GM18519 (cell line): ENCODE measurements at regions not wholly inside any gene's neighbourhood (a gene's known extent, or its start where the extent isn't known, plus 50 kb on each side); places are given as distances from the start of the nearest gene placed in this dataset.

Experiments used
- ATAC-seq: cut with Tn5 transposase; IDR thresholded peaks from one replicate; pipeline ENCODE4 v1.9.1; 2021; ENCODE audit warnings: mild to moderate bottlenecking, moderate library complexity; ENCODE audit not compliant: unreplicated experiment, low FRiP score

DNA sequence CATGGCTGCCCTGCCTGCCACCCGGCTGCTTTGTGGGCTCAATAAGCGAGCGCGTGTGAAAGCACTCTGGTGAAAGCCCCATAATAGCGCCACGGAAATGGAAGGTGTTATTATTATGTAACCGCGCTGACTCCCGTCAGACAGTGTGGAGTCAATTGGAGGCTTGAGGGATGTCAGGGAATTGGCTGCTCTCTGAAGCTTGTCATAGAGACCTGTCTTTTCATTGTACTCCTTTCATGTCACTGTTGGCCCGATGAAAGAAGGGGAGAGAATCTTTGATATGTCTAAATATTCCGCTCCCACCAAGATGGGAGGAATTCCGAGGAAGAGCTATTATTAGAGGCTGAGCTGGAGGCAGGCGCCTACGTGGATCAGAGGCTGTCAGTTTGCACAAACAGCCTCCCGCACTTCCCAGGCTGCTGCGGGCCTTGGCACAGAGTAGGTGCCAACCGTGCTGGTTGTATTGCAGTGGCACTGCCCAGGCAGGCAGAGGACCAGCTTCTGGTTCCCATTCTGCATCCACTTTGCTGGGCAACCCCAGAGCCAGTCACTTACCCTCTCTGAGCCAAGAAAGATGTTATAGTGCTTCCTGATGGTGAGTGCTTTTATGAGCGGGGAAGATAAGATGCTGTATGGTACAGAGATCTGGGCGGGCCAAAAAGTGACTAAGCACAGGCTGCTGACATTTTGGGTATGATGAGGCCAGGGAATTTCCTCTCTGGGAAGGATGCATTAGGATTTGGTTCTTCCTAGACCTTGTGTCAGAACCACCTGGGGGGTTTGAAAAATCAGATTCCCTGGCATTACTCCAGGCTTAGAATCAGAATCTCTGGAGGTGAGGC, 151.4 kb downstream of the RPS24 start:
- ATAC-seq = no peak

DNA sequence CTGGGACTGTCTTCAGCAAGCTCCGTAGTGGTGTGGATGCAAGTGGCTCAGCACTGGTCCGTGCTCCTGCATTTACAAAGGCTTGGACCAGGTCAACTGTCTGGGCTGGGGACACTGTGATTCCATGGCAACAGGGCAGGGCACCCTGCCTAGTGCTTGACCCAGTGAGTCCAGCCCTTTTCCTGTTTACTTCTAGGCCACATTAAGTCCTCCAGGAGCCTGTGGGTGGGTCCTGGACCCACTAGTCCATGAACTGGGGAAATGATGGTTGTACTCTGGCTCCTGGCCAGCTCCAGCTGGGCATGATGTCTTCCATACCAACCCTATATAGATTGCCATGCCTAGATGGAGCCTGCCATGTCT, 152.0 kb downstream of the RPS24 start:
- ATAC-seq = no peak

DNA sequence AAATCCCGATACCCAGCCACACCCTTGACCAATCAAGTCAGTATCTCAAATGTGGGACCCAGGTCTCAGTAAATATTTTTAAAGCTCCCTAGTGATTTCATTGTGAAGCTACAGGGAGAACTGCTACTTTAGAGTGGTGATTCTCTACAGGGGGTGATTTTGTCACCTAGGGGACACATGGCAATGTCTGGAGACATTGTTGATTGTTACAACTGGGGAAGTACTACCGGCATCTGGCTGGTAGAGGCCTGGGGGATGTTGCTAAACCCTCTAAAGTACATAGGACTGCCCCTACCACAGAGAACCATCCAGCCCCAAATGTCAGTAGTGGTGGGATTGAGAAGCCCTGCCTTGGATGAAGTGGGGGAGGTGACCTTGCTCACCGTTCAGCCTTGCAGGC, 152.9 kb downstream of the RPS24 start:
- ATAC-seq = no peak

DNA sequence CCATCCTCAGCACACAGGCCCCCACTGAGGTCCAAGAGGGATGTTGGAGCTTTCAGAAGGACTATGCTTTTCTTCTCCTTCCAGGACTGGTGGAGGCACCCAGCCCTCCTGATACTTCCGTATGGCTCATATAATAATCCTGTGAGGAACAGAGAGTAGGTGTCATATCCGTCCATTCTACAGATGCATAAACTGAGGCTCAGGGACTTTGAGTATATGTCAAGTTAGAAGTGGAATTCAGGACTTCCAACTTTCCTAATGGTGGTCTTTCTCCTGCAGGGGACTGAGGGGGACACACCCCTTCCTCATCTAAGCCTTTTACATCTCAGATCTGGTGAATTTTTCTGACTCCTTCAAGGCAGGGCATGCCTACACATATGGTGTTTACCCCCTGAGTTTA, 153.7 kb downstream of the RPS24 start:
- no peak for ATAC-seq

- ATAC-seq = no peak
Measured at GRCh38 chr10:78188446-78188845, 154.8 kb downstream of the RPS24 start.

GRCh38 chr10:78190051-78190825, 156.6 kb downstream of the RPS24 start:
- ATAC-seq = no peak

DNA sequence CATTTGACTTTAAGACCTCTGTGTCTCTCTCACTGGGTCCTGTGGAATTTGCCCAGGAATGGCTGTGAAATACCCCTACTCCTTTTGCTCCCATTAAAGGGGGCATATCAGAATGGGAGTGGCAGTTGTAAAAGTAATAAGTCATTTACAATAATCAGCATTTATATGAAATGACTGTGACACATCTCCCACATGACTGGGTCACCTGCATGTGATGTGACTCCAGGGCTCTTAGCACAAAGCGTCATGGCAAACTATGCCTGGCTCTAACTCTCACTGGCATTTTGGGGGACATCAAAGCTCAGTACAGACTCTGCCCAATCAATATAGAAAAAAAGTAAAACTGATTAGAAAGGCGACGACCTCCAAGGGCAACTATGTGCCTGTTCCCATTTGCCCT, 157.6 kb downstream of the RPS24 start:
- no peak for ATAC-seq

DNA sequence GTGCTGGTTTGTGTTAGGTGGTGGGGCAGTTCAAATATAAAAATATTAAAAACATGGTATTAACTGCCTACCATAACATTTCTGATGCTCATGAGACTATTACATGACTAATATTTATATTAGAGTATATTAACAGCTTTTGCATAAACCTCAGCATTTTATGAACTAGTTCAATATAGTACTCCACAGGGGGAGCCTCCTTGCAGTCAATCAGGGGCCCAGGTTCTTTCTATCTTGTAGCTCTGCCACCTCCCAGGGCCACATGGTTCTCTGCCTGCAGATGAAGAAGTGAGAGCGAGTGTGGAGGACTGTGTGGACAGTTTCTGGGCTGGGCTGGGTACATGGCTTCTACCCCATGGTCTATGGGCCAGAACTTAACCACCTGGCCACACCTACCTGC, 159.5 kb downstream of the RPS24 start:
- ATAC-seq = no peak

DNA sequence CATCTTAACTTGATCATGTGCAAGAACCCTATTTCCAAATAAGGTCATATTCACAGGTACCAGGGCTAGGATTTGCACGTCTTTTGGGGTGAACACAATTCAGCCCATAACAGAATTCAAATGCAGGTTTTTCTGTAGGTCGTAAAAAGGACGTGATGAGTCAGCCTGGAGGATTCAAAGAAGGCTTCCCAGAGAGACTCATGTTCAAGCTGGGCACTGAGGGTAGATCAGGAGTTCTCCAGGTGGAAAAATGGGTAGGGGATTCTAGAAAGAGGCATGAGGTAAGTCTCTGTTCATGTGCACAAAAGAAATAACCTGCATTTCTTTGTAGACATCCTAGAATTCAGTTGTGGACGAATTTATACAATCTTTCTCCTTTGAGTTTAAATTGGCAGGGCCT, 160.4 kb downstream of the RPS24 start:
- ATAC-seq = no peak

DNA sequence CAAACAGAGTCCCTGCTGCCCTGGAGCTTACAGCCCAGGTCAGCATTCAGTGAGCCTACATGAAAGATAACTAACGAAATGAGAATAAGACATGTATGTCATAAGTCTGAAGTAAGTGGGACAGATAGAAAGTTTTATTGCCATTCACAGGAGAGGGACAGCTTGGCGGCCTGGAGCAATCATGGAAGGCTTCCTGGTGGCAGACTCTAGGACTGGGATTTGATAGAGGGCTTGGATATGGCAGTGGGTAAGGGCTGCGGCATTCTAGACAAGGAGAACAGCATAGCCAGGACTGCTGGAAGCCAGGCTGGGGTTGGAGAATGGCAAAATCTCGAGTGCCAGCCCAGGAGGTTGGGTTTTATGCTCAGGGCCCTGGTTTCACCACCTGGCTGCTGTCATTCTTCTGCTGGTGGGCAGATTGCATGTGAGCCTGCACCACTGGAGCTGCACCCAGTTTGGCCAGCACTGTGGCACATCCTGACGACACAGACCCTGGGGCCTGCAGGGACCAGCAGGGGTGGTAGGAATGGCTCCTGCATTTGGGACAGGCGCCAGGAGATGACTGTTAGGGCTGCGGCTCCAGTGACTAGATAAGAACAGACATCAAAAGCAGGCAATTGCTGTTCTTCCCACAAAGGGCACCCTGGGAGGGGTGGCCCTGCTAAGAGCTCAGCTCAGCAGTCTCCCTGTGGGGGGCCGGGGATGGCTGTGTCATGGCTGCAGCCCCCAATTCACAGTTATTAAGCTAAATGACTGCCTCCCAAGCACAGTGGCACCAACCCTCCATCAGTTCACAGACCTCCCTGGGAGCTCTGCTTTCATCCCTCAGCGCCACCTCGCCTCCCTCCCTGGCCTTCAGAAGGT, 161.1 kb downstream of the RPS24 start:
- ATAC-seq = no peak

DNA sequence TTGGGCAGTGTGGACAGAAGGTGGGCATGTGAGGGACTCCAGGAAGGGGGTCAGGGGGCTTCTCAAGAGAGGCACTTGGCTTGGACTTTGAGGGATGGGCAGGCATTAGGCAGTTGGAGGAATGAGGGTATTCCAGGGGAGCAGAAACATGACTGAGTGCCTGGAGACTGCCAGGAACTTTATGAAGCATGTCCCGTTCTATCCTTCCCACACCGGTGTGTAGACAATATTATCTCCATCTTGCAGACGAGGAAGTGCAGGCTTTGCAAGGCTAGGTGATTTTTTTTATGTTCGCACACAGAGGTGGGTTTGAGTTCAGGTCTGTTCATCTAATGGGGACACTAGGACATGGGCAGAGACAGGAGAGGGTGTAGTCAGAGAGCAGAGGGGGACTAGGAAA, 162.7 kb downstream of the RPS24 start:
- no peak for ATAC-seq

- ATAC-seq = no peak
Measured at GRCh38 chr10:78196964-78197363, 163.3 kb downstream of the RPS24 start.

DNA sequence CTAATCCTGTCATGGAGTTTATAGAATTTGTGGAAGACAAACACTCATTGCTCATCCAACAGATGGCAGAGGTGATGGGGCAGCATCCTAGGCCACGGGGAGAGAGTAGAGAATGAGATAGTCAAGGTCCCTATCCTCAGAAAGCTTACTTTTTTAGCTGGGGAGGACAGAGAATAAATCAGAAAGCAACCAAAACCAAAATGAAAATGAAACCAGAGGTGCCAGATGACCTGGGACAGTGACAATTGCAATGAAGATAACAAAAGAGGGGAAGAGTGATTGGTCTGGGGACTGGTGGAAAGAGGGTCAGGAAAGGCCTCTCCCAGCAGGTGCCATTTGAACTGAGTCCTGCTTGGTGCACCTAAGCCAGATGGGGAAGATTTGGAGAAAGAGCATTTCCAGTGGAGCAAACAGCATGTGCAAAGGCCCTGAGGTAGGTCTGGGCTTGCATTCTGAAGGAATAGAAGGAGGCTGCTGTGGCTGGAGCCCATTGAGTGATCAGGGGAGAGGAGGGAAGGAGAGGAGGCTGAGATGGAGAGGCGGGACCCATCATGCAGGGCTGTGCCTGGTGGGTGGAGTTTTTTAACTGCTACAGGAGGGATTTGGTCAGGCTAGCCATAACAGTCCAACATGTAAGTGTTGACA, 164.1 kb downstream of the RPS24 start:
- no peak for ATAC-seq

DNA sequence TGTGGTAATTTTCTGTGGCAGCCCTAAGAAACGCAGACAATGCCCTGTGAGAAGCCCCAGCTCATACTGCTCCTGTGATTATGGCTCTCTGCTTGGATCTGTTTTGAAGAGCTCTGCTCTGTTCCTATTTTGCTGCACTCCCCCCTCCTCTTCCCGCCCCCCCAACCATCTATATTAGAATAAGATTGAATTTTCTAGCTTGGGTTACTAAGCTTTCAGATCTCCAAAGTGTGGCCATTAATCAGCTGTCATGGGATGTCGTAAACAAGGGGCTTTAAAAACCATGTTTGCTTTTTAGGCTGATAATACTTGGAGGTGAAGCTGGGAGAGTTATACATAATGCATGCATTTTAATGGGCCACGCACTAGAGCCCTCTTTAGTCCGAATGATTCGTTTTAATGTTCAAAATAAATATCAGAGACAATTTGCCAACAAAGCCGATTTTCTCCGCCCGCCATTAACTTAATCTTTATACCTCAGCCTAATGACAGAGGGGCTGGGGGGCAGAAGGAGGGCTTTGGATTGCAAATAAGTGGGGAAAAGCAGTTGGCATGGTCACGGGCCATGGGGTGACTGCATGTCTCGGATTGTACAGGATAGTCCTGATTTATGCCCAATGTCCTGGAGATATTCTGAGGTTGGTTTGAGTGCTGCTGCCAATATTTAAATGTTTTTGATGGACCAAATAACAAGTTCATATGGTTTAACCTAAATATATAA, 165.5 kb downstream of the RPS24 start:
- ATAC-seq = no peak

DNA sequence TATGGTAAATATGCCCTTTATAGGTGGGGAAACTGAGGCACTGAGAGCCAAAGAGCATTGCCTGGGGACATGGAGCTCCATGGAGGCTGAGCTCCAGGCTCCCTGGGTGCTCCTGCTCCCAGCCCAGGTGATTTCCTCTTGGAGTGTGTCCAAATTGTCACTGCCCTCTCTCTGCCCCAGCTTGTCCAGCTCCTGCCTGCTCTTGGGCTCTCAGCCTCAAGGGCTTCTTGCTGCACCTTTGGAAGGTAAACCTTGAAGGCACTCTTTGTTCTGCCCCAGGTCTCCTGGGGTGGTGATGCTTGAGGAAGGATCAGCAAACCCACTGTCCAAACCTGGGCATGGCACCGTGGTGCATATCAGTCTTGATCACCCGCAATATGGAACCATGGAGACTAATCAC, 166.1 kb downstream of the RPS24 start:
- ATAC-seq = no peak

DNA sequence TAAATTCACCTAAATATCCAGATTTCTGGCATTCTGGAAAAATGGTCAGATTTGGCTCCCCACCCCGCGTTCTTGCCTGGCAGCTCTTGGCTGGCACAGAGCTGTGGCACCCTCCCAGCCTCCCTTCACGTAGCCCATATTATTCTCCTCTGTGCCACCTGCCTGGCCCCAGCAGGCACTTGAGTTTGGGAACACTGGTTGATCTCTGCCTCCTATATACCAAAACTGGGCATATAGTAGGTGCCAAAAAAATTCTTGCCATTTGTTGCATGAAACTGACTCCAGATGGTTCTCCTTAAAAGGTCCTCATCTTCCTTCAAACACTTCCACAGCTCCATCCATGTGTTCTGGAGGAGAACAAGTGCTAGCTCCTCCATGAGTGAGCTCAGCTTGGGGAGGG, 167.0 kb downstream of the RPS24 start:
- ATAC-seq = no peak

DNA sequence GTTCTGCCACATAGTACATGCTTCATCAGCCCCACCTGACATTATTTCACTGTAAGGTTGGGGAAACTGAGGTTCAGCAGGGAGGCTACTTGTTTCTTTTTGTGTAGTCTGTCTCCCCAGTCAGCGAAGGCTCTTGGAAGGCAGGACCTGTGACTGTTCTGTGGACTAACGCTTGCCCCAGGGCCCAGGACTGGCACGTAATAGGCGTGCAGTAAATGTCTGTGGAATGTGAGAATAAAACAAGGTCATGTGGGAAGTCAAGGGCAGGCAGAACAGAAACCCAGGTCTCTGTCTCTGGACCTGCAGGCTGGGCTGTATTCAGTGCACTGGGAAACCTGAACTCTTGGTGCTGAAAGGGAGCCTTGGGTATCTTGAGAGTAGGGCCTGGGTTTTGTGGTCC, 168.7 kb downstream of the RPS24 start:
- no peak for ATAC-seq

DNA sequence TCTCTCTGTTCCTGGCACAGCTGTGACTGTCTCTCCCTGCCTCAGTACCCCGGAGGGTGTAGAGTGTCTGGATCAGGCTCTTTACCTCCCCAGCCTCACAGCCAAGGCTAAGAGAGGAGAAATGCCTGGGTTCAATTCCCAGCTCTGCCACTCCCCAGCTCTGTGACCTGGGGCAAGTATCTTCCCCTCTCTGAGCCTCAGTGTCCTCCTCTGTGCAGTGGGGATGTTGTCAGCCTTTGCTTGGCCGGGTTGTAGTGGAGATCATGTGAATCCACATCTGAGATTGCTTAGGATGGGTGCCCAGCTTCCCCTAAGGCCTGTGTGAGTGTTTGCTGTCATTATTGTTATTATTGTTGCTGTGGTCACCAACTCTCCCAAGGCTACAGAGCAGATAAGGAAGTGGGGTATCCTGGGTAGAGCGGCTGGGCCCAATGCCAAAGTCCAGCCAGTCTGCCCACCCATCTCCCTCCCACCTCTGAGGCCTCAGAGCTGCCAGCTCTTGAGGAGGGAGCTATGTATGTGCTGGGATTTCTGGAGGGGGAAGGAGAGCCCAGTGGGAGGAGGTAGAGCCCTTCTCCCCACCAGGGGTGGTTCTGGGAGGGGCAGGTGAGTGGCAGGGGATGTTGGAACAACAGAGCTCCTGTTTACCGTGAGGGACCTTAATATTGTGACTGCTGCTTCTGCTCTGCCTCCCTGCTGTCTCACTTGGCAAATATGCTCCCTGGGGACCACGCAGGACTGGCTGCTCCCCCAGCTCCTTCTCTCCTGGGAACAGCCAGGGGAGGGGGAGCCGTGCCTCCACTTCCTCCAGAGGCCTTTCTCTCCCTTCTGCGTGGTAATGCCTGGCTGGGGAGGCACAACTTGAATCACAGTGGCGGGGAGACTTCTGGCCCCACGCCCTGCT, 170.5 kb downstream of the RPS24 start:
- no peak for ATAC-seq

DNA sequence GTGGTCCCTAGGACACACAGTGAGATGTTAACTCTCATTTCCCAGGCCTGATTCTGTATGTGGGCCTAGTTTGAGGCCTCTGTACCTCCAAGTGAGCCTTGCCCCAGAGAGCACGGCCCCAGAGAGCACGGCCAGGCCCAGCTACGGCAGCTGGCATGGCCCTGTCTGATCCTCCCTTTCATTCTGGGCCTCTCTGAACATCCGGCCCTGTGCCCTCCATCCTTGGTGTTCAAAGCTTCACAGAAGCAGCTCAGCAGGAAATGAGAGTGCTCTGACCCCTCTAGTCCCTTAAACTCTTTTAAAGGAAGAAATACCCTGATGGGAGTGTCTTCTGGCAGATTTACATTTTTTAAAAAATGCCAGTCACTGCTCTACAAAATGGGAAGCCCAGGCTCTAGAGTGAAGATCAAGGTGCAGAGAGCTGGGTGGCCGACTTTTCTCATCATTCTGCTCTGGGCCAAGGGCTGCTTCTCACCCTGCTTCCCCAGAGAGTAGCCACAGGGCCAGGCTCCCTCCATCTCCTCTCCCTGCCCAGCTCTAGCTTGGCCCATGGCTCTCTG, 171.9 kb downstream of the RPS24 start:
- no peak for ATAC-seq
